COLO668 (cell line): ENCODE measurements at regions not wholly inside any gene's neighbourhood (a gene's known extent, or its start where the extent isn't known, plus 50 kb on each side); places are given as distances from the start of the nearest gene placed in this dataset.
"Not testable (repeated sequence)": the region's sequence is repeated elsewhere in the genome, so short reads cannot be mapped to it uniquely, and the experiment has no call there.

ENCODE experiments used
- DNase-seq: peaks from one replicate; lab custom pipeline; 2025; ENCODE audit not compliant: unreplicated experiment; lab: John Stamatoyannopoulos, UW

DNA sequence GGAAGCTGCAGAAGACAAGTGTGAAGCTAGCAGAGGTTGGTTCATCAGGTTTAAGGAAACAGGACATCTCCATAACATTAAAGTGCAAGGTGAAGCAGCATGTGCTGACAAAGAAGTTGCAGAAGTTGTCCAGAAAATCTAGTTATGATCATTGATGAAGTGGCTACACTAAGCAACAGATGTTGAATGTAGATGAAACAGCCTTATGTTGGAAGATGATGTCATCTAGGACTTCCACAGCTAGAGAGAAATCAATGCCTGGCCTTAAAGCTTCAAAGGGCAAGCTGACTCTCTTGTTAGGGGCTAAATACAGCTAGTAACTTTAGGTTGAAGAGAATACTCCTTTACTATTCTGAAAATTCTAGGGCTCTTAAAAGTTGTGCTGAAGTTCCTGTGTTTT lies 340.2 kb upstream of the SOX9 start:
- DNase-seq, result no peak

- DNase-seq, result not testable (repeated sequence)
These were observed 338.8 kb upstream of the SOX9 start for GRCh38 chr17:71782021-71782420.

DNA sequence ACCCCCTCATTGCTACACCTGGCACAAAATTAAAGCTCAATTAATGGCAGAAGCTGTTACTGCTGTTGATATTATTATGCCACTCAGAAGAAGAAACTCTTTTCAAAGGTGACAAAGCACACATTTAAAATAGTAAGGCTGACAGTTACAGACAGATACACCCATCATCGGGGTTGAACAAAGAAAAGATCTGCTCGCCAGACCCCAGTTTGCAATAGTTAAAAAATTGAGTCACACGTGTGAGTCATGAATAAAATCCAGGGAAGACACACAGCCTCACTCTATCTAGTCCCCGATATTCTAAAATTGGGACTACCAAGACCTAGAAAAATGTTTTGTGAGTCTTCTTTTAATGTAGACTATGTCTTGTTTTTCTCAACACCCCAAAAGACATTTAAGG lies 330.0 kb upstream of the SOX9 start:
- DNase-seq, result no peak

GRCh38 chr17:71791311-71791710 lies 329.5 kb upstream of the SOX9 start:
- no peak for DNase-seq

GRCh38 chr17:71792966-71793365 lies 327.9 kb upstream of the SOX9 start:
- DNase-seq, result no peak

DNA sequence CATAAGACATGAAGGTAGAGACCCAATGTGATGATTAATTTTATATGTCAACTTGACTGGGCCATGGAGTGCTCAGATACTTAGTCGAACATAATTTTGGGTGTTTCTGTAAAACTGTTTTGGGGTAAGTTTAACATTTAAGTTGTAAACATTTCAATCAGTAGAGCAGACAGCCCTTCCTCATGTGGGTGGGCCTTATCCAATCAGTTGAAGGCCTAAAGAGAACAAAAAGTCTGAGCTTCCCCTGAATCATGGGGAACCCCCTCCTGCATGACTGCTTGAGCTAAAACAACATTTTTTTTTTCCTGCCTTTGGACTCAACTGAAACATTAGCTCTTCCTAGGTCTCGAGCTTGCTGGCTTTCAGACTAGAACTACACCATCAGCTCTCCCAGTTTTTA lies 327.3 kb upstream of the SOX9 start:
- no peak for DNase-seq

GRCh38 chr17:71798701-71799100 lies 322.1 kb upstream of the SOX9 start:
- no peak for DNase-seq

- no peak for DNase-seq
These were observed 321.2 kb upstream of the SOX9 start for GRCh38 chr17:71799657-71800056.

DNA sequence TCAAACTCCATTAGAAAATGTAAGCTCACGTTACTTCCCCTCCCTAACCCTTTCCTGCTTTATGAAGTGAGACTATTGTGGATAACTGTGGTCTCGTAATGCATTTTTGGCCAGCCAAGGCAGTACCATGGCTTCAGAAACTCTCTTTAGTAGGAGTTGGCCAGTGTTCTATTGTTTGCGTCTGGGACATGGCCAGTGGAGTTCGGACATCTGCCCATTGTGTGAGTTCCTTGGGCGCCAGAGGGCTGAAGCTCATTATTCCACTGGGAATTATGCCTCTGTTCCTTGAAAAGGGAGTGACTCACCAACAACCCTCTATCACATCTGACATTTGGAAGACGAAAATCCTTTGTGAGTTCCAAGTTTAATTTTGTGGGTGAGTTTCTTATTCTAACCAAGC lies 319.5 kb upstream of the SOX9 start:
- DNase-seq, result no peak

DNA sequence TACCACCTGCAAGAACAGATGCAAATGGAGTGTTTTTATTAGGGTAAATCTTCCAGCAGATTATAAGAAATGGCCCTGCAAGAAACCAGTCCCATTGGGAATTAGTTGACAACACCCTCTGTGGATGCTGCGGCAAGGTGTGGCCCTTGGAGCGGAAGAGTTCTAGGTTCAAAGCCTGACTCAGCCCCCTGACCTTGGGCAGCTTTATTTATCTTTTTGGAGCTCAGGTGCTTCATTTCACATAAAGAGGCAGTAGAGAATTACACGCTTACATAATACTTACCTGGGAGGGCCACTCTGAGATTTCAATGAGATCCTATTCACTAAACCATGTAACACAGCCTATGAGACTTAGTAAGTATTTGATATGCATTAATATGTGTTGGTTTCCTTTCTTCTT lies 318.2 kb upstream of the SOX9 start:
- DNase-seq, result no peak

GRCh38 chr17:71803656-71804284 lies 317.1 kb upstream of the SOX9 start:
- DNase-seq, result no peak

- DNase-seq, result no peak
These were observed 311.3 kb upstream of the SOX9 start for GRCh38 chr17:71809537-71809936.

DNA sequence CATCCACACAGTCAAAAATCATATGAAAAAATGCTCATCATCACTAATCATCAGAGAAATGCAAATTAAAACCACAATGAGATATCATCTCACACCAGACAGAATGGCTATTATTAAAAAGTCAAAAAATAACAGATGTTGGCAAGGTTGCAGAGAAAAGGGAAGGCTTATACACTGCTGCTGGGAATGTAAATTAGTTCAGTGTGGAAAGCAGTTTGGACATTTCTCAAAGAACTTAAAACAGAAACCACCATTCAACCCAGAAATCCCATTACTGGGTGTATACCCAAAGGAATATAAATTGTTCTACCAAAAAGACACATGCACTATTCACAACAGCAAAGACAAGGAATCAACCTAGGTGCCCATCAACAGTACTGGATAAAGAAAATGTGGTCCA lies 307.0 kb upstream of the SOX9 start:
- DNase-seq, result not testable (repeated sequence)

DNA sequence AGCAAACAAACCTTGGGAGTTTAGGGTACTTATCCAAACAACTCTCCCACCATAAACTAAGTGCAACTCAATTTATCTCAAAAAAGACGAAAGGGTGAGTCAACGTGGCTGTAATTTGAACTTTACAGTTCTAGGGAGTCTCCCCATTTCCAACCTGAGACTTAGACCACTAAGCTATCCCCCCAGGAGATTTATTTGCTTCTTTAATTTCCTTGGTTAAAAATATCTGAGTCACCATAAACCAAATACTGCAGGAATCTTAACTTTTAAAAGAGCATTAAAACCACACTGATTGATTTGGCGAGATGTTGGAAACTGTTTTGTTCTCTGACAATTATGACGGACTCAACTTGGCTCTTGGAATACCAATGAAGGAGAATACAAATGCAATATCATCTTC lies 299.3 kb upstream of the SOX9 start:
- no peak for DNase-seq

DNA sequence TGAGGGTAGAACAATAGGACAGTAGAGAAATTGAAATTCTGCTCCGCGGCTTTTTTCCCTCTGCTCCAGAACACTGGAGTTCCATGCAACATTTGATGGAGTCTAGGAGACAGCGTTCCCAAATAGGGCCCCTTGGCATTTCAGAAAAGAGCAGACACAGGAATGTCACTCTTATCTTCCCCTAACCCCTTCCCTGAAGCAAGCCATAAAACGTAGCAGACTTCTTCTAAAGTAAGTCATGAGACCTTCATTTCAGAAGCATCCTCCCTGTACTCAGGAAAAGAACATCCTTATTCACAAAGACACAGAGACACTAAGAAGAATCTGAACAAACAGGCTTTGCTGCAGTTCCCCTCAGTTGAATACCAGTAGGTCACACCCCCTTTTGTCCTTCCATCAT lies 296.1 kb upstream of the SOX9 start:
- DNase-seq, result no peak

- no peak for DNase-seq
These were observed 295.1 kb upstream of the SOX9 start for GRCh38 chr17:71825687-71826086.

GRCh38 chr17:71828182-71828596 lies 292.6 kb upstream of the SOX9 start:
- no peak for DNase-seq

GRCh38 chr17:71830866-71831265 lies 290.0 kb upstream of the SOX9 start:
- DNase-seq, result no peak

DNA sequence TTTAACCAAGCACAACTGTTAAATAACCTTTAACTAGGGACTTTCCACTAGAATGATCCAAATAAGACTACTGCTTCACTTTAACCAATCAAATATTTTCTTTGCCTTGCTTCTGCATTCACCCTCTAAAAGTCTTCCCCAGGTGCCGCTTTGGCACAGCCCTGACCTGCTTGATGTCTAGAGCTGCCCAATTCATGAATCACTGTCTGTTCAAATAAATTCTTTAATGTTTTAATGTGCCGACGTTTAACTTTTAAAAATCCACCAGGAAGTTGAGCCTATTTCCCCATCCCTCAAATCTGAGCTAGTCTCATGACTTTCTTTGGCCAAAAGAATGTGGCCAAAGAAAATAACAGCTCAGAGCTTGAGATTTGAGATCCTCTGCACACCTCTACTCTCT lies 277.8 kb upstream of the SOX9 start:
- no peak for DNase-seq

DNA sequence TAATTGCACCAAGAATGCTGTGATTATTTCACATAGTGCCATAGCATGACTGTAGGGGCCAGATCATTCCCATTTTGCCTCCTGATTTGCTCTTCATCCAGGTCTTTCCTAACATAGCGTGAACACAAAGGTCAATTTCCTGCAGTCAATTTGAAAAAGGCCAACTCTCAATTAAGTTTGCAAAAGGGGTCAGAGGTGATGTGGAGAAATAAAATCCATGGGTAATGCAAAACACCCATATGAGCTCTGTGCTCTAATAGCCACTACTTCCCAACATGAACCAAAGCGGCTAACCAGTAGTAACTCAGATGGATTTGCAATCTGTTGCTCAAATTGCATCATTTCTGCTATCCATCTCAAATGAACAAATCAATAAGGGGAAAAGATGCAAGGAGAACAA lies 275.5 kb upstream of the SOX9 start:
- DNase-seq, result no peak

DNA sequence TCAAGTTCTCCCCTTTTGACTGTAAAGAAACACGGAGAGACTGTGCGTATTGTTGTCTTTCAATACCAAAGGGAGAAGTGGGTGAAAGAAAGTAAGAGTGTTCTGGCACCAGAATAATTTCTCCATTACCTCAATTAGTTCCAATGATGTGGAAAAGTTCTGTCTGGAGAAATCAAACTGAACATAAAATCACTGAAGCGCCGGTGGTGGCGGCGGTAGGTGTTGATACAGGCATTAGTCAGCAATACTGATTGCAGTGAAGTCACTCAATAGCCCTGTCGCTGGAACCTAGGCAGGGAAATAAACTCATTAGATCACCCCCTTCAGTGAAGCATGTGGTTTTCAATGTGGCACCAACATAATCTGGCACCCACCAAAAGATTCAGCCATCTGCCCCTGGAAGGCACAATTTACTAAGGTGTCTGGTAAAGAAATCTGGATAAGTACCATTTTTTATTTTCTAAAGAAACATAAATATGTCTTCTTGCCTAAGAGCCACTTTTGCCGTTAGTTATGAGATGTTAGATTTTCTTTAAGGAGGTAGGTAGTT lies 274.2 kb upstream of the SOX9 start:
- DNase-seq, result no peak

GRCh38 chr17:71849783-71850768 lies 270.7 kb upstream of the SOX9 start:
- no peak for DNase-seq
